ENCODE measurements at regions not wholly inside any gene's neighbourhood (a gene's known extent, or its start where the extent isn't known, plus 50 kb on each side); places are given as distances from the start of the nearest gene placed in this dataset.
A peak's percentile ranks its signal among the peaks of the same experiment; 100 is the strongest.

GRCh38 chr5:31097851-31098250 is 95.6 kb upstream of the CDH6 start:
- DNase-seq, result no peak

DNA sequence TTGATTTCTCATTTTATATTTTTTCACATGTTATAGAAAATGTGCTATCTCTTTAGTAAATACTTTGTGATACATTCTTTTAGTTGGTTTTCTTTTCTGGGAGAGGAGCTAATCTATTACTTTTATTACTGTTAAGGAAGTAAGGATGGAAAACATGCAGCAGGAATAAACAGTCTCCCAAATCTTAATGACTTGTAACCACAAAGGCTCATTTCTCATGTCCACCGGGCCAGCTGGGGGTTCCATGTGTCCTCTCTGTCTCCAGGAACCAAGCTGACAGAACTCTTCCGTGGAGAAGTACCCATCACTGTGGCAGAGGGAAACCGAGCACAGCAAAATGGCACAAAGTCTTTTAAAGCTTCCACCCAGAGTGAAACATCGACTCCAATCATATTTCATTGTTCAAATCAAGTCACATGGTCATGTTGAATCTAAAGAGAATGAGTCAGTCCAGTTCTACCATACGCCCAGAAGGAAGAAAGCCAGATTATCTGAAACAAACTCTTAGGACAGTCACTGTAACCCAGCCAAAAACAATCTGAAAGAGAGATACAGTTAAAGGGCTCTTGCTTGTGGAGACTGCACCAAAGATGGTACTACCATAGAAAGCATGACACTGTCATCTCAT is 97.1 kb upstream of the CDH6 start:
- DNase-seq, result no peak

DNA sequence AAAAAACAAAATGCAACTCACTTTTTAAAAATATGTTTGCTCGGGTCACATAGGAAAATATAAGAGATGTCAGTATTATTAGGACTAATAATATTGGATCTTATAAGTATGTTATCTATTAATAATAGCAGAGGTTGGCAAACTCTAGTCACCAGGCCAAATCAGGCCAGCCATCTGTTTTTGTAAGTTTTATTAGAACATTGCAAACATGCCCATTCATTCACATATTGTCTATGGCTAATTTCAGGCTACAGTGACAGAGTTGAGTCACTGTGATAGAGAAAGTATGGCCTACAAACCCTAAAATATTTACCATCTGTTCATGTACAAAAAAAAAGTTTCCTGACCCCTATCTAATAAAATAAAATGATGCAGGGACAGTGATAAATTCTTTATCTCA is 97.7 kb upstream of the CDH6 start:
- DNase-seq, result no peak

DNA sequence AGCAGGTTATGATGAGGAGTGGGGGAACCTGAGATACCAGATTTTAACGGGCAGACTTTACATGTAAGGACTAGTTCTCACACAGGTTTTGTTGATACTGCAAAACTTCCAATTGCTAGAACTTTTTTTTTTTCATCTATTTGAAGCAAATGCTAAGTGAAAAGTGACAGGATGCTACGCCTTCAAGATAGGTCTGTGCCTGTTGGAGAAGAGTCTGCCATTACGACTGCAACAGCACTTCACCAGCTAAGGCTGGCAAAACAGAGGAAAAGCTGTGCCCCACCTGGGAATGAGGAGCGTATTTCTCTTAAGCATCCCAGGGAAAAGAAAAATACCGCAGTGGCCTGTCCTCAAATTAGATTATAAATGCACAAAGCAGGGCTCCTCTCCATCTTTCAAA is 102.0 kb upstream of the CDH6 start:
- no peak for DNase-seq

DNA sequence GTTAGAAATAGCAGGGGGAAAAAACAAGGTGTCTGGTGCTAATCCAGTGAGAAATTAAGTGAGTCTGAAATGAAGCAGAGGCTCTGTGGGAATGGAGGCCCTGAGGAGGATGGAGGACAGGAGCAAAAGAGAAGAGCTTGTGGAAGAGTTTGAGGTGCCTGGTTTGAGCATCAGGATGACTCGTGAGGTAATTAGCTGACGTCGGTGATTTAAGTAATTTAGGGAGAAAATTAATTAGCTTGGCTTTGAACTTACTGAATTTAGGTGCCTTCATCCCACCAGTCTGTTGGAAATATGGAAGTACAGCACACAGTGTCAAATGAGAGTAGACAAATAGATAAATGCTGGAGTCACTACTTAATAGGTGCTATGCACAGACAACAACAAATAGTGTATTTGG is 103.0 kb upstream of the CDH6 start:
- no peak for DNase-seq

DNA sequence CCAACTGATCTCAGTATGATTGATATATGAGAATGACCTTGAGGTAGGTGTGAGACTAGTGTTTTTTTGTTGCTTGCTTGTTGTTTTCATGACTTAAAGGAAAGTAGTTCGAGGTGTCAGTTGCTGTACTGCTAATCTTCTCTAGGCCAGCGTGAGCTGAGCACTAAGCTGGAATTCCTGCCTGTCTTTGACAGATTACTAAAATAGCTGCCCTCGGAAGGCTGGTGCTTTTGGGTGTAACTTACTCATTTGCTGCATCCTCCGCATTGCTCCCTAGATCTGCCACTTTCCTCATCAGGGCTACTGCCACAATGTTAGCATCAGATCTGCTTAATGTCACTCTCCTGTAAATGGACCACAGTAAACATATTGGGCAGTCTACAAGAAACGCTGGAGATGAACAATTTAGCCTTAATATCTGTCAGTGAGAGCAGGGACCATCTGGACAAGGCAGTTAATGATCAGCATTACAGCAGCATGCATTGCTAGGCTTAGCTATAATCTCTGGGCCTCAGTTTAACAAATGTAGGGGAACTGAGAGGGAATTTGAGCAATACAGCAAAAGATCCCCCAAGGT is 106.6 kb upstream of the CDH6 start:
- DNase-seq, result no peak

GRCh38 chr5:31084871-31085270 is 108.6 kb upstream of the CDH6 start:
- DNase-seq, result no peak

- no peak for DNase-seq
Observed at GRCh38 chr5:31083364-31083763, 110.1 kb upstream of the CDH6 start.

DNA sequence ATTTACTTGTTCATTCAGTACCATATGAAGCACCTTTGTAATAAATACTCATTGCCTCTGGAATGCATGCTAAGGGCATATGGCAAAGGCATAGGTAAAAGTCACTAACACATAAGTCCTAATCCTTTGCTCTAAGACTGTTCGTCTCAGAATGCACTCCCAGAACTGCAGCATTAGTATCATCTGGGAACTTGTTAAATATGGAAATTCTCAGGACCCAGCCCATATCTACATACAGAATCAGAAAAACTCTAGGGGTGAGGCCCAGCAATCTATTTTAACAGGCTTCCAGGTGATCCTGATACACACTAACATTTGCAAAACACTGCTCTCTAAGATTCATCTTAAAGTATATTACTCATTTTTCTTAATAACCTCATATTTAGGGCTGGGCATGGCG is 113.8 kb upstream of the CDH6 start:
- no peak for DNase-seq

GRCh38 chr5:31078956-31079355 is 114.5 kb upstream of the CDH6 start:
- peak in 1 of 14 donors; percentile 3 for DNase-seq

DNA sequence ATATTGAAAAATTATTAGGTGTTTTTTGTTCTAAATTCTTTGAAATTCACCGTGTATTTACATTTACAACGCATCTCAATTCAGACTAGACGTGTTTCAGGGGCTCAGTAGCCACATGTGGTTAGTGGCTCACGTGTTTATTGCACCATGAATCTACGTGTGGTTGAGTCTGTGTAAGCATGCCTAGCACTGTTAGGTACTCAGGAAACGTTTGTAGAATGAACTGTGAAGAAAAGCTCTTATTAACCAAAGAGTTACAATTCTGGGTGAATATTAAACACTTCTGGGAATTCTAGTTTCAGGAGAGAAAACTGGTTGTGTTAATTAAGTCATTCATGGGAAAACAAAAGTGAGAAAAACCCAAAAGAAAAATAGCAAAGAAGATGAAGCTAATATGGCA is 117.5 kb upstream of the CDH6 start:
- DNase-seq, result no peak

- no peak for DNase-seq
Observed at GRCh38 chr5:31068287-31068686, 125.2 kb upstream of the CDH6 start.

DNA sequence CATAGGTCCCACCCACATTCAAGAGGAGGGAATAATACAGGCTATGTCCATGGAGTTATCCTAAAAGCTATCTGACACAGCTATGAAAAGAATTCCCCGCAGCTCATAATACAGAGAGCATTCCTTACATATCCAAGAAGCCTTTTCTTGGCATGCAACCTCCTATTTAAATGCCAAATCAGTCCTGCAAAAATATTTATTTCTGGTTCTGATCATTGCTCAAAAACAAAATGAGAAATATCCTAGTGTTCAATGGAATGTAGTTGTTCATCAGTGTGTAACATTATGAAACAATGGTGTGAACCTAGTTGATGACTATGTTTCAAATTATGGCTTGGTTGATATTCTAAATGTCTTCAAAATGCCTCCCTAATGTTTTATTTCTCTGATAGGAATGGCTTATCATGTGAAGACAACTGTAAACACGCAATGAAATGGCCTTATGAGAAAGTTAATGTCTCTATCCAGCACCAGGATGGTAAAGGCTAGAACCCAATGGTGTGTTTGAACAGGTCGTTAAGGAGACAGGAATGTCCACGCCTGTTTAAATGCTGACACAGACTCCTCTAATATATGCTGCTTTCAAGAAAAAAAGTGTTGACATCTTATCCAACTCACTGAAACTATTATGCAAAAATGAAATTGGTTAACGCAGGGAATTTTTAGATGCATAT is 126.7 kb upstream of the CDH6 start:
- DNase-seq, result no peak

DNA sequence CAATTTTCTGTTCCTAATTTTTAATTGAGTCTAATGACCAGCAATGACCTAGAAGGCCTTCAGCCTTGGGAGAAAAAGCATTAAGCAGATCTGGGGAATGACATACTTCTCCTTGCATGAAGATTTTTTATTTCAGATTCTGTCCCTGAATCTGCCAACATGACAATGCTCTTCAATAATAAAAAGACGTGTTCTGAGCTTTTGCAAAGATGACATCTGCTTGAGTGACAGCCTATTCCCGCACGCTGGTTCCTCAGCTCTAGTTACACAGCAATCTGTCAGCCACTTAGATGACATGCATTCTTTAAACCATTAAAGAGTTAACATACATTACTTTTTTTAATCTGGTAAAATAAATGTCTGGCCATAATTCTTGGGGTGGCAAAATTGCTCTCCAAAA is 129.3 kb upstream of the CDH6 start:
- DNase-seq, result no peak

DNA sequence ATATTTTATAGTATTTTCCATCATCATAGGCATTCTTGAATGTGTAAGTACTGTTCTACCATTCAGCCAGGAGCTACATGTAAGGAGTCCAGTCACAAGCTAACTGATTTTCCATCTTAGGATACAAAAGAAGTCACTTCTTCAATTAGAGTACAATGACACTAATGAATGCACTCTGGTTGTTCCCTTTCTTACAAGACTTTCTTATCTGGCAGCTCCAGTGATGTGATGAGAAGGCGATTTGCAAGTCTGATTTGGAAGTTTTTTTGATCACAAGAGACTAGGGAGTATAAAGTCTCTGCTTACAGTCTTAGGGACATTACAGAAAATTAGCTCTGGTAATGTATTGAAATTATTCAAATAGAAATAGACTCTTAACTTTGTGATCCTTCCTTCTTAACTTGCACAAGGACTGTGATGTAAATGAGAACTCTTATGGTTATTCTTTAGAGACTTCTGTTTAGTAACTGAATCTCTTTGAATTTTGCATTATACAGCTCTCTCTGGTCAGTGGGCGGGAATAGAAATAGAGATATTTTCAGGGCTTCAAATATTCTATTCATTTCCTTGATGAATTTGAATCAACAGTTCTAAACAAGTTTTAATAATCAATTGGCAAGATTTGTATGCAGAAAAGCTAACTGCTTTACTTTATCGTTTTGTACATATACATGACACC is 130.4 kb upstream of the CDH6 start:
- no peak for DNase-seq

- DNase-seq, result no peak
Observed at GRCh38 chr5:31059889-31060288, 133.6 kb upstream of the CDH6 start.

- no peak for DNase-seq
Observed at GRCh38 chr5:31054453-31054852, 139.0 kb upstream of the CDH6 start.

- no peak for DNase-seq
Observed at GRCh38 chr5:31052937-31053658, 140.4 kb upstream of the CDH6 start.

GRCh38 chr5:31051316-31051715 is 142.2 kb upstream of the CDH6 start:
- DNase-seq, result no peak

DNA sequence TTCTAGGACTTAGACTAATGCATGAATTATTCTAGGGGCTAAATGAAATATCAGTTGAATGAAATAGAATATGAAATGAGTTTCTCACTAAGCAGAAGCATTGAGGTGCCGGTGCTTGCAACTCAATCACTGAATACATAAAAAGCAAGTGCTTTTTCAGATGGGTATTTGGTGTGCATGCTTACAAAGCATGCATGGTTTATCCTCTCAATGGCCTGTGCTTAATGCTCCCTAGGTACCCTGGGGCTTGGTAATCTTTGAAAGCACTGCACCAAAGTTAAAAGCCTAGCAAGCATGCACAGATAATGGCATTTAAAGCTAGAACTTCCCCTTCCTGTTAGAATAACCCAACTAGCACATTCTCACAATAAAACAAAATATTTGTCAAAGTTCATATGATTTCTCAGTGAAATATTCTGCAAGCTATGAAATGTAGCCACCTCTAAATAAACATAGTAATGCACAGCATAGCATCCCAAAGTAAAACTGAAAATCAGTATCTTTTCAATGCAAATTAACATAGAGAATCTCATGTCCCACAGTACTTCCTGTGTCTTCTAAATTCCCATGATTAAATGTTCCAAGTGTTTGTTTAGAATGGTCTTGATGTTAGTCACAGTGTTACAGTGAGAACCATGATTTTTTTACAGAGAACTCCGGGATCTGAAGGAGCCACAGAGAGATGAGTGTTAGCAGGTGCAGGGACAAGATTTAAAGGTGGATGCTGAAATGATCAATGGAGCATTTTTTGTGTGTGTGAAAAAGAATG is 143.4 kb upstream of the CDH6 start:
- no peak for DNase-seq

DNA sequence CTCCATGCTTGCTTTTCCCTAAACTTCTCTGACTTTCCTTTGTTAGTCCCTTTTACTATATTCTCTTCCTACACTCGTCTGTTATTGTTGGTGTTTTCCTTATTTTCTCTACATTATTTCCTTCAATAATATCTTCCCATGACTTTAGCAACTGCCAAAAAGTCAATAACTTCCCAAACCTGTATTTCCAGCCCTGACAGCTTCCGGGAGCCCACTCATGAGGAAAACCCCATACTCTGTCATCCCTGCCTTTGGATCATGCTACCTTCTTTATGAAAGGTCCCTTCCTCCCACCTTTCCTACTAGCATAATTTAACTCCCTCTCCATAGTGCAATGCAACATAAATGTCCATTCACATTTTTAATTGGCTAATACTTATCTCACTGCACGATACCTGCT is 144.0 kb upstream of the CDH6 start:
- no peak for DNase-seq
